Mesodermal cell (in vitro differentiated cells): ENCODE measurements at regions not wholly inside any gene's neighbourhood (a gene's known extent, or its start where the extent isn't known, plus 50 kb on each side); places are given as distances from the start of the nearest gene placed in this dataset.

Source experiments
- H3K27ac ChIP-seq: 2 replicates; pipeline ENCODE4 v1.7.0; 2013; ENCODE audit warnings: mild to moderate bottlenecking, low read depth, low read length, moderate library complexity; ENCODE audit not compliant: severe bottlenecking
- H3K36me3 ChIP-seq: 2 replicates; pipeline ENCODE4 v1.7.1; 2013; ENCODE audit warnings: mild to moderate bottlenecking, low read length, moderate library complexity; ENCODE audit not compliant: control insufficient read depth, insufficient read depth
- H3K4me1 ChIP-seq: one replicate; pipeline ENCODE4 v1.7.1; 2013; ENCODE audit warnings: mild to moderate bottlenecking, low read length; ENCODE audit not compliant: insufficient read depth, control insufficient read depth, poor library complexity, severe bottlenecking
- H3K4me3 ChIP-seq: 2 replicates; pipeline ENCODE4 v1.7.0; 2013; ENCODE audit warnings: low read length, control low read depth, mild to moderate bottlenecking; ENCODE audit not compliant: insufficient read depth, poor library complexity, severe bottlenecking; ENCODE audit errors: extremely low read depth
- H3K9me3 ChIP-seq: 2 replicates; pipeline ENCODE4 v1.7.1; 2013; ENCODE audit warnings: mild to moderate bottlenecking, low read length, moderate library complexity; ENCODE audit not compliant: control insufficient read depth
- WGBS, 2 experiments: methylation state at CpG; one replicate each; pipeline ENCODE4 v1.1.5; 2013; ENCODE audit warnings: missing lambda C conversion rate in 2 of 2; ENCODE audit not compliant: insufficient coverage in 2 of 2; 5-methylcytosine and 5-hydroxymethylcytosine counted together

DNA sequence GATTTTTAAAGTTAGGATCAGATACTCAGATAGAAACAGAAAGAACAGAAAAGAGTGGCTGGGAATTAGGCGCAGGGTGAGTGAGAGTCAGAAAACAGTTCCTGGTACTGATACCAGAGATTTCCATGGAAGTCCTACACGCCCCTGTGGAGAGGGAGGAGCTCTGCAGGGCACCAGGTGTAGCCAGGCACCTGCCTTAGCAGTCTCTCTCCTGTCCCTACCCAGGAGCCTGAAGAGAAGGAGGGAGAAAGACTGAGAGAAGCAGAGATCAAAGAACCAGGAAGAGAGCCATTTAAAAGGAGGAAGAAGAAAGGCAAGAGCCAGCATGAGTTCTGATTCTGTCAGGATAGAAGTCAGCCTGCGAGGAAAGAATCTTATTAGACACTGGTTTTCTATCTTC is 65.0 kb downstream of the CBLN1 start:
- WGBS, 2 experiments = 70% methylated on average over 2 of the region's 3 CpGs; no CpG with 5 or more reads in 1 of the 2 experiments
- no peak overlapping the region for H3K27ac ChIP-seq

GRCh38 chr16:49213594-49213993 is 68.0 kb downstream of the CBLN1 start:
- 24 to 52% methylated on average over 4 of the region's 5 CpGs for WGBS, 2 experiments
- H3K4me1 ChIP-seq = no peaks in the 10 kb centered on the region
- no peak overlapping the region for H3K4me3 ChIP-seq
- no peaks in the 10 kb centered on the region for H3K9me3 ChIP-seq
- no peak overlapping the region for H3K27ac ChIP-seq
- no peaks in the 10 kb centered on the region for H3K36me3 ChIP-seq

More for the DNA sequence above, 65.0 kb downstream of the CBLN1 start:
- no peaks in the 10 kb centered on the region for H3K36me3 ChIP-seq
- no peaks in the 10 kb centered on the region for H3K9me3 ChIP-seq
- no peak overlapping the region for H3K4me3 ChIP-seq
- H3K4me1 ChIP-seq = no peaks in the 10 kb centered on the region

- Histone ChIP-seq H3K36me3 (no peaks in the 10 kb centered on the region), H3K4me3 (no peak overlapping the region), H3K9me3 (no peaks in the 10 kb centered on the region), H3K27ac (no peak overlapping the region), H3K4me1 (no peaks in the 10 kb centered on the region)
- 86 to 95% methylated on average over 3 of the region's 4 CpGs for WGBS, 2 experiments
These were observed 77.4 kb downstream of the CBLN1 start for GRCh38 chr16:49204191-49204590.

DNA sequence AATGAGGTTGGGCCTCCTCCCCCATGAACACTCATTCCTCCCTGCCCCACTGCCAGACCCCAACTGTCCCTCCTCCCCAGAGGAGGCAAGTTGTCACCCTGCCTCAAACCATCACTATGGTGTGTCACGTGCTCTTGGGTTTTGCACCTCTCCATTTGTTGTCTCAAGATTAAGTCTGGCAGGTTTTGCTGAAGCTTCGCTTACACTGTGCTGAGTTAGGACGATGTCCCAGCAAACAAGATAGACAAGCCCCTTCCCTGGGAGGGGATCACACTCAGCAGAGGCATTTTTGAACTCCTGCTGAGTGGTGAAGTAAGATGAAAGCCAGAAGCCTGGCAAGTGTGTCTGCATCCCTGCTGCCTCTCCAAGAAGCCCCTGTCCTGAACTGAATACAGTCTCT is 78.3 kb downstream of the CBLN1 start:
- Histone ChIP-seq H3K4me3 (no peak overlapping the region), H3K27ac (no peak overlapping the region), H3K36me3 (no peaks in the 10 kb centered on the region), H3K9me3 (no peaks in the 10 kb centered on the region), H3K4me1 (no peaks in the 10 kb centered on the region)
- 64 to 65% methylated on average over 3 of the region's 3 CpGs for WGBS, 2 experiments

- H3K4me3 ChIP-seq = no peak overlapping the region
- no peaks in the 10 kb centered on the region for H3K4me1 ChIP-seq
- WGBS, 2 experiments = 100% methylated on average over 1 of the region's 1 CpG
- H3K9me3 ChIP-seq = no peaks in the 10 kb centered on the region
- H3K27ac ChIP-seq = no peak overlapping the region
- no peaks in the 10 kb centered on the region for H3K36me3 ChIP-seq
These were observed 80.5 kb downstream of the CBLN1 start for GRCh38 chr16:49201118-49201517.

DNA sequence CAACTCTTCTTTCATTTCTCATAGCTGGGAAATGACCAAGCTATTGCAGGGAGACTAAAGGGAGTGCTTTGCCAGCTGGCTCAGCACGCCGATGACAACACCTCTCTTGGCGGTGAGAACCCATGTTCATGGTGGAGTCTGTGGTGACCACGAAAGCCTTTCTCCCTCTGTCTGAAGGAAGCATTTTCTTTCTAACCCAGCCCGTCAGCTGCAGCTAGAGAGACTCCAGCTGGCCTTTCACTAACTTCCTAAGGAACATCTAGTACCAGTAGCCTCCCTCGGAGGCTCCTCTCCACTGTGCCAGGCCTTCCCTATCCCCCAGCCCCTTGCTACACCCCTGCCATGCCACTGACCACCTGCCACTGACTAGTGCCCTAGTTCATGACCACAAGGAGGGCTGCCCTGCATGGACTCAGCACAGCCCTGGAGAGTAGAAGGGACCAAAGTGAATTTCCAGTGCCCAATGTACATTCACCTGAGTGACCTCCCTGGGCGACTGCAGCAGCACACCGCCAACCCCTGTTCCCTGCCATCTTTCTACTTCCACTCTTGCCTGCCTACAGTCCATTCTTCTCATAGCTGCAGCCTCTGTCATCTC is 81.3 kb downstream of the CBLN1 start:
- no peaks in the 10 kb centered on the region for H3K9me3 ChIP-seq
- H3K4me1 ChIP-seq = no peaks in the 10 kb centered on the region
- WGBS, 2 experiments = 91 to 97% methylated on average over 6 to 8 of the region's 8 CpGs
- no peak overlapping the region for H3K4me3 ChIP-seq
- no peak overlapping the region for H3K27ac ChIP-seq
- no peaks in the 10 kb centered on the region for H3K36me3 ChIP-seq

DNA sequence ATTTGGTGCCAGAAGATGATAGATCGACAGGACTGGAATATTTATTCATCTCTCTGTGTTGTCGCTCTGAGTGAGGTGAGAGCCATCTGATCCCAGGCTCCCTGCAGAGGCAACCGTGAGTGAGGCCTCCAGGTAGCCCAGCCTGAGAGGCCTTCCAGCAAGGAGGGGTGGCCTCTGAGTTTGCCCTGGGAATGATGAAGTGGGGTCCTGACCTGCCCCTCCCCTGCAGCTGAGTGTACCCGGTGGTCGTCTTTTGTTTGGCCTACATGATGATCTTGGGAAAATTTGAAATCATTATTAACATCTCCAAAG is 86.4 kb downstream of the CBLN1 start:
- Histone ChIP-seq H3K9me3 (no peaks in the 10 kb centered on the region), H3K4me1 (no peaks in the 10 kb centered on the region), H3K27ac (no peak overlapping the region), H3K36me3 (no peaks in the 10 kb centered on the region), H3K4me3 (no peak overlapping the region)
- WGBS, 2 experiments = 75 to 83% methylated on average over 3 of the region's 5 CpGs

- no peak overlapping the region for H3K27ac ChIP-seq
- H3K9me3 ChIP-seq = no peaks in the 10 kb centered on the region
- no peaks in the 10 kb centered on the region for H3K4me1 ChIP-seq
- no peaks in the 10 kb centered on the region for H3K36me3 ChIP-seq
- H3K4me3 ChIP-seq = no peak overlapping the region
- WGBS, 2 experiments = 81 to 84% methylated on average over 8 to 13 of the region's 16 CpGs
These were observed 87.0 kb downstream of the CBLN1 start for GRCh38 chr16:49194537-49195236.

DNA sequence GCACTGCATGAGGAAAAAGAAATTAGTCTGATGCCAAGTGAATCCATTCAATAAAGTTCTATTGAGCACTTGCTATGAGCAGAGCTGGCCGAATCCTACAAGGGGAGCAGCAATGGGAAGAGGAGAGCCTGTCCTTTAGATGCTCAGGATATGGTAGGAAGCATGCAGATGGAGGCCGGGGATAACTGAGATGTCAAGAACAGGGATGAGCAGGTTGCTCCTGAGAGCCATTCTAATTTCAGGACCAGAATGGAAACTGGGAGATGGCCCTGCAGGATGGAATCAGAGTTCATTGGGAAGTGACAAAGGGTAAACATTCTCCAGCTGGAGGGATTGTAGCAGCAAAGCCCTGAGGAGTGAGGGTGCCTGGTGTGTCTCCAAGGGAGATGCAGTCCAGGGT is 88.0 kb downstream of the CBLN1 start:
- 93% methylated on average over 2 of the region's 2 CpGs for WGBS, 2 experiments
- H3K4me3 ChIP-seq = no peak overlapping the region

DNA sequence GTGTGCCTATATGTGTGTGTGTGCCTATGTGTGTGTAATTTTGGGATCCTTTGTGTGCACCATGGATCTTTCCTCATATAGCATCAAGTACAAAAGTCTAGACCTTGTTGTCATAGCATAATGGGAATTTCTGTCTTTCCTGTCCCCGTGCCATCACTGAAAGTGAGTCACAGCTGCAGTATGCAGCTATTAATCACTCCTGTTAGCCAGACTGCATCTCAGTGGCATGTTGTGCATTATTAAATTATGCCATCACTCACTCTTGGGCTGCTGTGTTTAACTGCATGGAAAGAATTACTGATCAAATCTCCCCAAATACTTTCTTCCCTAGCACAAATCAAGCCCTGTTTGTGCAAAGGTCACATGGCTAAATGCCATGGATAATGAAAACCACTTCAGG is 92.4 kb downstream of the CBLN1 start:
- Histone ChIP-seq H3K9me3 (peaks cover 7% of the 10 kb centered on the region), H3K36me3 (no peaks in the 10 kb centered on the region), H3K27ac (no peak overlapping the region), H3K4me1 (no peaks in the 10 kb centered on the region), H3K4me3 (no peak overlapping the region)
- WGBS, 2 experiments = 75 to 83% methylated on average over 1 of the region's 1 CpG

More for the DNA sequence above, 88.0 kb downstream of the CBLN1 start:
- no peak overlapping the region for H3K27ac ChIP-seq
- no peaks in the 10 kb centered on the region for H3K9me3 ChIP-seq
- no peaks in the 10 kb centered on the region for H3K36me3 ChIP-seq
- H3K4me1 ChIP-seq = no peaks in the 10 kb centered on the region

- WGBS, 2 experiments = 42 to 85% methylated on average over 2 to 4 of the region's 5 CpGs
- H3K4me3 ChIP-seq = no peak overlapping the region
- peaks cover 7% of the 10 kb centered on the region for H3K9me3 ChIP-seq
- peaks cover 8% of the 10 kb centered on the region for H3K4me1 ChIP-seq
- H3K36me3 ChIP-seq = no peaks in the 10 kb centered on the region
- no peak overlapping the region for H3K27ac ChIP-seq
These were observed 97.7 kb downstream of the CBLN1 start for GRCh38 chr16:49183911-49184310.
